IMR-90 (cell line): ENCODE measurements at regions not wholly inside any gene's neighbourhood (a gene's known extent, or its start where the extent isn't known, plus 50 kb on each side); places are given as distances from the start of the nearest gene placed in this dataset.

Experiments
- CEBPB ChIP-seq: IDR thresholded peaks from 2 replicates; pipeline ENCODE4 v1.6.1; 2012; ENCODE audit warnings: low read depth, low read length, improper control_type of control experiment
- CTCF ChIP-seq: conservative IDR thresholded peaks from 2 replicates; pipeline ENCODE4 v1.5.1; 2012; ENCODE audit warnings: mild to moderate bottlenecking, low read depth, low read length, improper control_type of control experiment
- MAFK ChIP-seq: IDR thresholded peaks from 2 replicates; pipeline ENCODE4 v1.6.1; 2012; ENCODE audit warnings: low read depth, low read length, improper control_type of control experiment
- MAZ ChIP-seq: IDR thresholded peaks from 2 replicates; pipeline ENCODE4 v1.6.1; 2012; ENCODE audit warnings: low read depth, mild to moderate bottlenecking, low read length, improper control_type of control experiment, moderate library complexity, borderline replicate concordance
- MXI1 ChIP-seq: IDR thresholded peaks from 2 replicates; pipeline ENCODE4 v1.6.1; 2012; ENCODE audit warnings: low read depth, mild to moderate bottlenecking, low read length, moderate library complexity, borderline replicate concordance
- POLR2A ChIP-seq: IDR thresholded peaks from 2 replicates; pipeline ENCODE4 v1.6.1; 2012; ENCODE audit warnings: mild to moderate bottlenecking, low read depth, low read length
- RAD21 ChIP-seq: IDR thresholded peaks from 2 replicates; pipeline ENCODE4 v1.6.1; 2012; ENCODE audit warnings: low read length, improper control_type of control experiment
- RCOR1 ChIP-seq: IDR thresholded peaks from 2 replicates; pipeline ENCODE4 v1.6.1; 2012; ENCODE audit warnings: mild to moderate bottlenecking, low read length, improper control_type of control experiment; ENCODE audit not compliant: insufficient replicate concordance
- RFX5 ChIP-seq: IDR thresholded peaks from 2 replicates; pipeline ENCODE4 v1.8.0; 2012; ENCODE audit warnings: low read depth, mild to moderate bottlenecking, low read length, moderate library complexity
- SMC3 ChIP-seq: fragments of 150-350 bp; IDR thresholded peaks from 2 replicates; pipeline ENCODE4 v1.6.1; 2016; ENCODE audit warnings: low read depth, mild to moderate bottlenecking, antibody characterized with exemption, low read length, moderate library complexity
- TF ChIP-seq, protein P1 (sequence below): fragments of 150-350 bp; IDR thresholded peaks from 2 replicates; pipeline ENCODE4 v1.6.1; 2016; ENCODE audit warnings: low read depth, mild to moderate bottlenecking, low read length, moderate library complexity, borderline replicate concordance

GRCh38 chr6:1057490-1058135 lies 254.3 kb upstream of the FOXQ1 start:
- TF ChIP-seq POLR2A (no peak), CTCF (no peak), RFX5 (no peak), RAD21 (no peak), CEBPB (no peak), MAZ (no peak), SMC3 (no peak), RCOR1 (no peak), MXI1 (no peak), MAFK (no peak)
- TF ChIP-seq, protein P1, sequence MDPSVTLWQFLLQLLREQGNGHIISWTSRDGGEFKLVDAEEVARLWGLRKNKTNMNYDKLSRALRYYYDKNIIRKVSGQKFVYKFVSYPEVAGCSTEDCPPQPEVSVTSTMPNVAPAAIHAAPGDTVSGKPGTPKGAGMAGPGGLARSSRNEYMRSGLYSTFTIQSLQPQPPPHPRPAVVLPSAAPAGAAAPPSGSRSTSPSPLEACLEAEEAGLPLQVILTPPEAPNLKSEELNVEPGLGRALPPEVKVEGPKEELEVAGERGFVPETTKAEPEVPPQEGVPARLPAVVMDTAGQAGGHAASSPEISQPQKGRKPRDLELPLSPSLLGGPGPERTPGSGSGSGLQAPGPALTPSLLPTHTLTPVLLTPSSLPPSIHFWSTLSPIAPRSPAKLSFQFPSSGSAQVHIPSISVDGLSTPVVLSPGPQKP = no peak
